SJCRH30 (cell line): ENCODE measurements at regions not wholly inside any gene's neighbourhood (a gene's known extent, or its start where the extent isn't known, plus 50 kb on each side); places are given as distances from the start of the nearest gene placed in this dataset.
"Not testable (repeated sequence)": the region's sequence is repeated elsewhere in the genome, so short reads cannot be mapped to it uniquely, and the experiment has no call there.

Experiments used
- DNase-seq, 2 experiments: peaks; one replicate each; pipeline ENCODE4 v3.0.0-alpha.2; 2015 to 2020
- H3K27ac ChIP-seq: fragments of 250-450 bp; sonication (Bioruptor Pico); 2 replicates; pipeline ENCODE4 v1.5.1; 2020; ENCODE audit warnings: mild to moderate bottlenecking, moderate library complexity
- H3K27me3 ChIP-seq: fragments of 250-450 bp; sonication (Bioruptor Pico); 2 replicates; pipeline ENCODE4 v1.5.1; 2020; ENCODE audit warnings: mild to moderate bottlenecking, moderate library complexity
- H3K36me3 ChIP-seq: fragments of 250-450 bp; sonication (Bioruptor Pico); 2 replicates; pipeline ENCODE4 v1.5.1; 2020; ENCODE audit warnings: mild to moderate bottlenecking, moderate library complexity
- H3K4me1 ChIP-seq: fragments of 250-450 bp; sonication (Bioruptor Pico); 2 replicates; pipeline ENCODE4 v1.5.1; 2020; ENCODE audit warnings: mild to moderate bottlenecking, moderate library complexity
- H3K4me3 ChIP-seq: fragments of 250-450 bp; sonication (Bioruptor Pico); 2 replicates; pipeline ENCODE4 v1.5.1; 2020; ENCODE audit warnings: mild to moderate bottlenecking, moderate library complexity
- H3K9me3 ChIP-seq: fragments of 250-450 bp; sonication (Bioruptor Pico); replicated peaks from 2 replicates; pipeline ENCODE4 v1.5.1; 2020; ENCODE audit warnings: mild to moderate bottlenecking, moderate library complexity

GRCh38 chr2:186422226-186422625, 63.8 kb upstream of the ZC3H15 start:
- peak in 1 of 2 experiments; percentile 49 for DNase-seq
- H3K4me3 ChIP-seq = no peak overlapping the region

GRCh38 chr2:186423481-186423880, 62.6 kb upstream of the ZC3H15 start:
- 0 out of 2 replicates have a peak, but pooled peaks cover 2% of the 10 kb centered on the region for H3K4me1 ChIP-seq
- no peaks in the 10 kb centered on the region for H3K27me3 ChIP-seq

More at GRCh38 chr2:186422226-186422625, 63.8 kb upstream of the ZC3H15 start:
- Histone ChIP-seq H3K27me3 (no peaks in the 10 kb centered on the region), H3K4me1 (0 out of 2 replicates have a peak, but pooled peaks cover 2% of the 10 kb centered on the region), H3K9me3 (no peaks in the 10 kb centered on the region; the same call in 1 of the 2 replicates), H3K36me3 (no peaks in the 10 kb centered on the region), H3K27ac (no peak overlapping the region)

GRCh38 chr2:186424265-186424664, 61.8 kb upstream of the ZC3H15 start:
- Histone ChIP-seq H3K4me3 (no peak overlapping the region), H3K9me3 (no peaks in the 10 kb centered on the region; the same call in 1 of the 2 replicates), H3K27me3 (no peaks in the 10 kb centered on the region), H3K4me1 (0 out of 2 replicates have a peak, but pooled peaks cover 2% of the 10 kb centered on the region), H3K36me3 (no peaks in the 10 kb centered on the region), H3K27ac (no peak overlapping the region)
- DNase-seq = no peak

More at GRCh38 chr2:186423481-186423880, 62.6 kb upstream of the ZC3H15 start:
- no peak overlapping the region for H3K4me3 ChIP-seq
- H3K36me3 ChIP-seq = no peaks in the 10 kb centered on the region
- no peak for DNase-seq
- H3K9me3 ChIP-seq = no peaks in the 10 kb centered on the region; the same call in 1 of the 2 replicates
- no peak overlapping the region for H3K27ac ChIP-seq

- no peak for DNase-seq
- H3K27me3 ChIP-seq = no peaks in the 10 kb centered on the region
- 0 out of 2 replicates have a peak, but pooled peaks cover 2% of the 10 kb centered on the region for H3K4me1 ChIP-seq
- H3K9me3 ChIP-seq = no peaks in the 10 kb centered on the region
- H3K4me3 ChIP-seq = no peak overlapping the region
- no peak overlapping the region for H3K27ac ChIP-seq
- no peaks in the 10 kb centered on the region for H3K36me3 ChIP-seq
Measured at GRCh38 chr2:186425576-186425975, 60.5 kb upstream of the ZC3H15 start.

- H3K4me3 ChIP-seq = no peak overlapping the region
- H3K36me3 ChIP-seq = no peaks in the 10 kb centered on the region
- no peak overlapping the region for H3K27ac ChIP-seq
- DNase-seq = no peak
- no peaks in the 10 kb centered on the region for H3K9me3 ChIP-seq
- 0 out of 2 replicates have a peak, but pooled peaks cover 2% of the 10 kb centered on the region for H3K4me1 ChIP-seq
- H3K27me3 ChIP-seq = no peaks in the 10 kb centered on the region
Measured at GRCh38 chr2:186426153-186427016, 59.7 kb upstream of the ZC3H15 start.

- DNase-seq, H3K27ac ChIP-seq, H3K4me1 ChIP-seq, H3K36me3 ChIP-seq, H3K4me3 ChIP-seq, H3K9me3 ChIP-seq, H3K27me3 ChIP-seq: not testable (repeated sequence)
Measured at GRCh38 chr2:186427017-186427350, 59.1 kb upstream of the ZC3H15 start.

- no peak overlapping the region for H3K4me3 ChIP-seq
- H3K9me3 ChIP-seq = no peaks in the 10 kb centered on the region
- no peak for DNase-seq
- H3K36me3 ChIP-seq = no peaks in the 10 kb centered on the region
- no peaks in the 10 kb centered on the region for H3K4me1 ChIP-seq
- no peak overlapping the region for H3K27ac ChIP-seq
- no peaks in the 10 kb centered on the region for H3K27me3 ChIP-seq
Measured at GRCh38 chr2:186427970-186428369, 58.1 kb upstream of the ZC3H15 start.

- Histone ChIP-seq H3K27ac (no peak overlapping the region), H3K4me1 (no peaks in the 10 kb centered on the region), H3K4me3 (no peak overlapping the region), H3K9me3 (no peaks in the 10 kb centered on the region), H3K27me3 (no peaks in the 10 kb centered on the region), H3K36me3 (no peaks in the 10 kb centered on the region)
- no peak for DNase-seq
Measured at GRCh38 chr2:186429104-186429503, 57.0 kb upstream of the ZC3H15 start.

GRCh38 chr2:186431306-186431705, 54.8 kb upstream of the ZC3H15 start:
- DNase-seq = no peak
- Histone ChIP-seq H3K27ac (no peak overlapping the region), H3K27me3 (no peaks in the 10 kb centered on the region), H3K36me3 (no peaks in the 10 kb centered on the region), H3K9me3 (no peaks in the 10 kb centered on the region), H3K4me3 (no peak overlapping the region), H3K4me1 (no peaks in the 10 kb centered on the region)

GRCh38 chr2:186433040-186433439, 53.0 kb upstream of the ZC3H15 start:
- no peaks in the 10 kb centered on the region for H3K27me3 ChIP-seq
- no peak overlapping the region for H3K4me3 ChIP-seq
- H3K36me3 ChIP-seq = no peaks in the 10 kb centered on the region
- DNase-seq = no peak
- no peak overlapping the region for H3K27ac ChIP-seq
- no peaks in the 10 kb centered on the region for H3K4me1 ChIP-seq
- H3K9me3 ChIP-seq = no peaks in the 10 kb centered on the region; the same call in 1 of the 2 replicates

- Histone ChIP-seq H3K9me3 (peaks cover 3% of the 10 kb centered on the region; the same call in 1 of the 2 replicates), H3K27ac (no peak overlapping the region), H3K4me1 (no peaks in the 10 kb centered on the region), H3K36me3 (no peaks in the 10 kb centered on the region), H3K27me3 (no peaks in the 10 kb centered on the region), H3K4me3 (no peak overlapping the region)
- DNase-seq = no peak
Measured at GRCh38 chr2:186433777-186434432, 52.2 kb upstream of the ZC3H15 start.
